ENCODE measurements at regions not wholly inside any gene's neighbourhood (a gene's known extent, or its start where the extent isn't known, plus 50 kb on each side); places are given as distances from the start of the nearest gene placed in this dataset.

DNA sequence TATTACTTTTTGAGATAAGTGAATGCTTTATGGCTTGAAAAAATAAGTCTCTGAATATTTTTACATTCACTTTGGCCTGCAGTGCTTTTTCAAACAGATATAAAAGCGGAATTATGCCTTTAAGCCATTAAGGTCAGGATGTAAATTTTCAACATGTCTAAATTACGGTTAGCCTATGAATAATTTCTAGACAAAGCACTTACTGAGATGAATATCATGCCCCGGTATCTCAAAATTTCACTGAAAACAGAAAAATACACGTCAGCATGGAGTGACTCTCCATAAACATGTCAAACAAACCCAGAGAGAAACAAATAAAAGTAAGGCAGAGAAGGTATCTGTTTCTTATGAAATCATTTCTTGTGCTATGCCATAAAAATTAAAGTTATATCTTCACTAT is 853.9 kb downstream of the KCNT2 start:
- TF ChIP-seq TAF1 (IDR thresholded peaks at IDR 0.05; ENCODE audit: borderline replicate concordance, insufficient read depth, low read length) (no peak), FOXP2 (optimal IDR thresholded peaks at IDR 0.05; ENCODE audit: borderline replicate concordance, extremely low read depth, extremely low read length, insufficient read depth) (no peak), SIN3A (IDR thresholded peaks at IDR 0.05; ENCODE audit: borderline replicate concordance, insufficient read depth, low read length) (no peak), POLR2AphosphoS5 (IDR thresholded peaks at IDR 0.05; ENCODE audit: low read depth, low read length) (no peak)
- TF ChIP-seq, protein P1, sequence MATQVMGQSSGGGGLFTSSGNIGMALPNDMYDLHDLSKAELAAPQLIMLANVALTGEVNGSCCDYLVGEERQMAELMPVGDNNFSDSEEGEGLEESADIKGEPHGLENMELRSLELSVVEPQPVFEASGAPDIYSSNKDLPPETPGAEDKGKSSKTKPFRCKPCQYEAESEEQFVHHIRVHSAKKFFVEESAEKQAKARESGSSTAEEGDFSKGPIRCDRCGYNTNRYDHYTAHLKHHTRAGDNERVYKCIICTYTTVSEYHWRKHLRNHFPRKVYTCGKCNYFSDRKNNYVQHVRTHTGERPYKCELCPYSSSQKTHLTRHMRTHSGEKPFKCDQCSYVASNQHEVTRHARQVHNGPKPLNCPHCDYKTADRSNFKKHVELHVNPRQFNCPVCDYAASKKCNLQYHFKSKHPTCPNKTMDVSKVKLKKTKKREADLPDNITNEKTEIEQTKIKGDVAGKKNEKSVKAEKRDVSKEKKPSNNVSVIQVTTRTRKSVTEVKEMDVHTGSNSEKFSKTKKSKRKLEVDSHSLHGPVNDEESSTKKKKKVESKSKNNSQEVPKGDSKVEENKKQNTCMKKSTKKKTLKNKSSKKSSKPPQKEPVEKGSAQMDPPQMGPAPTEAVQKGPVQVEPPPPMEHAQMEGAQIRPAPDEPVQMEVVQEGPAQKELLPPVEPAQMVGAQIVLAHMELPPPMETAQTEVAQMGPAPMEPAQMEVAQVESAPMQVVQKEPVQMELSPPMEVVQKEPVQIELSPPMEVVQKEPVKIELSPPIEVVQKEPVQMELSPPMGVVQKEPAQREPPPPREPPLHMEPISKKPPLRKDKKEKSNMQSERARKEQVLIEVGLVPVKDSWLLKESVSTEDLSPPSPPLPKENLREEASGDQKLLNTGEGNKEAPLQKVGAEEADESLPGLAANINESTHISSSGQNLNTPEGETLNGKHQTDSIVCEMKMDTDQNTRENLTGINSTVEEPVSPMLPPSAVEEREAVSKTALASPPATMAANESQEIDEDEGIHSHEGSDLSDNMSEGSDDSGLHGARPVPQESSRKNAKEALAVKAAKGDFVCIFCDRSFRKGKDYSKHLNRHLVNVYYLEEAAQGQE (IDR thresholded peaks at IDR 0.05; ENCODE audit: insufficient read depth in 1 of 2, low read depth in 2 of 2, low read length in 2 of 2), result no peak

DNA sequence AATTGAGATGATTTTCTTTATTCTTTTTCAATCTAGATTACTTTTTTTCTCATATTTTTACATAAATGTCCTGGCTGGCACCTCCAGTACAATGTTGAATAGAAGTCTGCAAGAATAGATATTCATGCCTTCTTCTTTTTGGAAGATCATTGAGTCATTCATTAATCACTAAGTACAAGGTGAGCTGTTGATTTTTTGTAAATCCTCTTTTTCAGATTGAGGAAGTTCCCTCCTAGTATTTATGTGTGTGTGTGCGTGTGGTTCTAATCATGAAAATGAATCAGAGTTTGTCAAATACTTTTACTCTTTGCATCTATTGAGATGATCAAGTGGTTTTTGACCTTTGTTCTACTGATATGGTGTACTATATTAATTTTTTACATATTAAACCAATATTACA is 859.3 kb downstream of the KCNT2 start:
- TF ChIP-seq, protein P1 (IDR thresholded peaks at IDR 0.05; ENCODE audit: insufficient read depth in 1 of 2, low read depth in 2 of 2, low read length in 2 of 2), result no peak
- TF ChIP-seq FOXP2 (optimal IDR thresholded peaks at IDR 0.05; ENCODE audit: borderline replicate concordance, extremely low read depth, extremely low read length, insufficient read depth) (no peak), SIN3A (IDR thresholded peaks at IDR 0.05; ENCODE audit: borderline replicate concordance, insufficient read depth, low read length) (no peak), TAF1 (IDR thresholded peaks at IDR 0.05; ENCODE audit: borderline replicate concordance, insufficient read depth, low read length) (no peak), POLR2AphosphoS5 (IDR thresholded peaks at IDR 0.05; ENCODE audit: low read depth, low read length) (no peak)

DNA sequence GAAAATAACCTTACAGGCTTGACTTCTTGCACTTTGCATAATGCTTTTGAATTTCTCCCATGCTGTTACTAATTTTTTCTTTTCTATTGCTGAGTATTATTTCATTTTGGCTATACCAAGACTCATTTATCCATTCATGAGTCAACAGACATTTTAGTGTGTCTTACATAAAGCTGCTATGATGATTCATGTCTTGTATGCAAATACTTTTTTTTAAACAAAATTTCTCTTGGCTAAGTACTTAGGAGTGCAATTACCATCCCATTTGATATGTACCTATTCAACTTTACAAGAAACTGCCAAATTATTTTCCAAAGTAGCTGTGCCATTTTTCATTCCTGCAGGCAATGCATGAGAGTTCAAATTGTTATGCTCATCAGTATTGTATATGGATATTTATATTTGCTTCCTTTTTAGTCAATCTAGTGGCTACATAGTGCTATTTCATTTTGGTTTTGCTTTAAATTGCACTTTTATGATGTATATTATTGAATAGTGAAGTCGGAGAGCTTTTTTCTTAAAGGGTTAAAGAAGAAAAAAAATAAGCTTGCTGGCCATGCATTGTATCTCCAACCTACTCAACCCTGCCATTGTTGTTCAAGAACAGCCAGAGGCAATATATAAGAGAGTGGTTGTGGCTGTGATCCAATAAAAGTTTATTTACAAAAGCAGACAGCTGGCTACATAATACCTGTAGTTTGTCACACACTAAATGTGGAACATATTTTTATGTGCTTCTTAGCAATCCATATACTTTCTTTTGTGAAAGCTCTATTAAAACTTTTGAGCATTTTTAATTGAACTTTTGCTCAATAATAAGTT is 862.8 kb downstream of the KCNT2 start:
- TF ChIP-seq, protein P1 (IDR thresholded peaks at IDR 0.05; ENCODE audit: insufficient read depth in 1 of 2, low read depth in 2 of 2, low read length in 2 of 2), result no peak
- TF ChIP-seq FOXP2 (optimal IDR thresholded peaks at IDR 0.05; ENCODE audit: borderline replicate concordance, extremely low read depth, extremely low read length, insufficient read depth) (no peak), TAF1 (IDR thresholded peaks at IDR 0.05; ENCODE audit: borderline replicate concordance, insufficient read depth, low read length) (no peak), SIN3A (IDR thresholded peaks at IDR 0.05; ENCODE audit: borderline replicate concordance, insufficient read depth, low read length) (no peak), POLR2AphosphoS5 (IDR thresholded peaks at IDR 0.05; ENCODE audit: low read depth, low read length) (no peak)

DNA sequence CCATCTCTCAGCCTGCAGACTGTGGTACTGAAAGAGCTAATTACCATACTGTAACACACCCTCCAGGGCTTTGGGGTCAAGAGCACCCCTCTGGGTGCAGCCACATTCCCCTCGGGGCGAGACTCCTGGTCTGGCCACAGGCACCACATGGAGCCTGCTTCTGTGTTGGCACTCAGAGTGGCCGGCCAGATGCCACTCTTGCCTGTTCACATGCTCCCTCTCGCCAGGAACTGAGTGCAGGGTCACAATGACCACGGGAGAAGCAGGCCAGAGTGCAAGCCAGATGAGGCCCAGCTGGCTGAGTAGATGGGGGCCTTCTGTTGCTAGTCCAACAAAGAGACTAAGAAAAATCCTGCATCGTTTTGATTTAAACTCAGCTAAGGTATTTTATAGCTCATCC is 864.0 kb downstream of the KCNT2 start:
- TF ChIP-seq POLR2AphosphoS5 (IDR thresholded peaks at IDR 0.05; ENCODE audit: low read depth, low read length) (no peak), SIN3A (IDR thresholded peaks at IDR 0.05; ENCODE audit: borderline replicate concordance, insufficient read depth, low read length) (no peak), TAF1 (IDR thresholded peaks at IDR 0.05; ENCODE audit: borderline replicate concordance, insufficient read depth, low read length) (no peak), FOXP2 (optimal IDR thresholded peaks at IDR 0.05; ENCODE audit: borderline replicate concordance, extremely low read depth, extremely low read length, insufficient read depth) (no peak)
- TF ChIP-seq, protein P1 (IDR thresholded peaks at IDR 0.05; ENCODE audit: insufficient read depth in 1 of 2, low read depth in 2 of 2, low read length in 2 of 2), result no peak
